ENCODE measurements at regions not wholly inside any gene's neighbourhood (a gene's known extent, or its start where the extent isn't known, plus 50 kb on each side); places are given as distances from the start of the nearest gene placed in this dataset.

DNA sequence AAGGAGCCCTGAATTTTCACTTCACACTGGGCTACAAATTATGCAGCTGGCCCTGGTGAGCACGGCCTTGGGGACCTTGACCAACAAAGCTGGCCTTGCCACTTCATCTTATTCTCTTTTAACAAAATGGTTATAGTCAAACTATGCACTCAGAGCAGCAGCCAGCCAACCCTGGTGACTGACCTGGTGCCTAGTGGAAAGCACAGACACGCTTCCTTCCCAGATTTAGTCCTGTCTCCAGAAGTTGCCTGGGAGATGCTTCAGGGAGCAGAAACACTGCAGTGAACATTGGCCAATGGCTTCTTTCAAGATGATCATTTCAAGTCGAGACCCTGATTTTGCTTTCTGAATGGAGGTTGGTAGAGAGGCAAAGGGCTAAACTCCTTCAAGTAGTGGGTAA is 249.3 kb downstream of the SIPA1L2 start:
- TF ChIP-seq, protein P1, sequence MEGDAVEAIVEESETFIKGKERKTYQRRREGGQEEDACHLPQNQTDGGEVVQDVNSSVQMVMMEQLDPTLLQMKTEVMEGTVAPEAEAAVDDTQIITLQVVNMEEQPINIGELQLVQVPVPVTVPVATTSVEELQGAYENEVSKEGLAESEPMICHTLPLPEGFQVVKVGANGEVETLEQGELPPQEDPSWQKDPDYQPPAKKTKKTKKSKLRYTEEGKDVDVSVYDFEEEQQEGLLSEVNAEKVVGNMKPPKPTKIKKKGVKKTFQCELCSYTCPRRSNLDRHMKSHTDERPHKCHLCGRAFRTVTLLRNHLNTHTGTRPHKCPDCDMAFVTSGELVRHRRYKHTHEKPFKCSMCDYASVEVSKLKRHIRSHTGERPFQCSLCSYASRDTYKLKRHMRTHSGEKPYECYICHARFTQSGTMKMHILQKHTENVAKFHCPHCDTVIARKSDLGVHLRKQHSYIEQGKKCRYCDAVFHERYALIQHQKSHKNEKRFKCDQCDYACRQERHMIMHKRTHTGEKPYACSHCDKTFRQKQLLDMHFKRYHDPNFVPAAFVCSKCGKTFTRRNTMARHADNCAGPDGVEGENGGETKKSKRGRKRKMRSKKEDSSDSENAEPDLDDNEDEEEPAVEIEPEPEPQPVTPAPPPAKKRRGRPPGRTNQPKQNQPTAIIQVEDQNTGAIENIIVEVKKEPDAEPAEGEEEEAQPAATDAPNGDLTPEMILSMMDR (IDR thresholded peaks at IDR 0.05): no peak
- no peak for TF ChIP-seq POLR2A (IDR thresholded peaks at IDR 0.05)

Data from vagina (tissue), 2 donors.